ENCODE measurements at regions not wholly inside any gene's neighbourhood (a gene's known extent, or its start where the extent isn't known, plus 50 kb on each side); places are given as distances from the start of the nearest gene placed in this dataset.
"Not testable (repeated sequence)": the region's sequence is repeated elsewhere in the genome, so short reads cannot be mapped to it uniquely, and the experiment has no call there.

DNA sequence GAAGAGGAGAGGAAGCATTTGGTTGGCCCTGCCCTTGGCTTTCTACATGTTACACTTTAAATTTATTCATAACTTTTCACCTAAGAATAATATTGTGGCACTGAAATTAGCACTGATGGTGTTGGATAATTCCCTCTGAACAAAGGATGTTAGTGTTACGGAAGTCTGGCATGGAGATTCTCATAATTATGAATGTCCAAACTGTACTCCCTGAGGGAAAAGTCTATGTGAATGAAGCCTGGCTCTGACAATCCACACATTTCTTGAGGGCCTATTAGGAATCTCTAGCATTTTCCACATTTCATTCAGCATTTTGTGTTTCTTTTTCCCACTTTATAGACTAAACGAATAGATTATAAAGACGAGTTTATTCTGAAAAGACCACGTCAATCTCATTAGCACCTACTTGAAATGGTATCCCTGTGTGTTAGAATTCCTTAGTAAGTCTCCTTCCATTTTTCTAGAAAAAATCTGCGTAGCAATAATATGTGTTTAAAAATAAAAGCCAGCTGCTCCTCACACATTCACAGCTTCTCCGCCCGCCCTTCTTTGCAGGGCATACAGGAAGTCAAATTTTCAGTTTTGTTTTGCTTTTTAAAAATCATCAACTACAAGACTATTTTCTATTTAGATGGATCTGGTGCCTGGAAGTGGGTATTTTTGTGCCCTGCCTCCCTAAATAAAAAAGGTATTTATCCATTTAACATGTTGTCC, 131.8 kb upstream of the PALS2 start:
- POLR2A ChIA-PET, result no interaction called here

DNA sequence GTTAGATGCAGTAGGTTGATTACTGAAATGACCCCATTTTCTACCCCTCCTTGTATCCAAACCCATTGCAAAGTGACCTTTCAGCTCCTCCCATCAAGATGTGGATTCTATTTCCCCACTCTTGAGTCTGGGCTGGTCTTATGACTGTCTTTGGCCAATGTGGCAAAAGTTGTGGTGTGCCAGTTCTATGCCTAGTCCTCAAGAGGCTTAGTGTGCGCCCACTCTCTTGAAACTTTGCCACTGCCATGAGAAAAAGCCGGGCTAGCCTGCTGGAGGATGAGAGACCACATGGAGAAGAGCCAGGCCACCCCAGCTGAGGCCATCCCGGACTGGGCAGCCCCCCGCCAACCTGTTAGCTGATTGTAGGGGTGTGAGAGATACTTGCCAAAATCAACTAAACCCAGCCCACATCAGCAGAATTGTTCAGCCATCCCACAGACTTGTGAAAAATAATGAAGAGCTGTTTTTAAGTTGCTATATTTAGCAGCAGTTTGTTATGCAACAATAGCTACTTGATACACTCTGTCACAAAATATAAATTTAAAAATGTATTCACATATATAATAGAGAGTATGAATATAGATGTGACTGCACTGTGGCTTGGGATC, 131.0 kb upstream of the PALS2 start:
- Mint-ChIP-seq H3K9me3 (no peaks in the 10 kb centered on the region), H3K4me3 (no peak overlapping the region), H3K4me1 (ENCODE audit: low read depth) (peaks cover 5% of the 10 kb centered on the region), H3K27me3 (peaks cover 2% of the 10 kb centered on the region), H3K36me3 (no peaks in the 10 kb centered on the region), H3K27ac (no peak overlapping the region)
- intact Hi-C loops (cut with micrococcal nuclease), result no loop called here
- ChIA-PET CTCF (no interaction called here), POLR2A (no interaction called here)
- DNase-seq, result no peak

More for the DNA sequence above, 131.8 kb upstream of the PALS2 start:
- Mint-ChIP-seq H3K27ac (no peak overlapping the region), H3K4me3 (no peak overlapping the region), H3K9me3 (no peaks in the 10 kb centered on the region), H3K36me3 (no peaks in the 10 kb centered on the region), H3K27me3 (peaks cover 2% of the 10 kb centered on the region), H3K4me1 (ENCODE audit: low read depth) (peaks cover 5% of the 10 kb centered on the region)
- intact Hi-C loops (cut with micrococcal nuclease), result no loop called here
- CTCF ChIA-PET, result no interaction called here
- no peak for DNase-seq

DNA sequence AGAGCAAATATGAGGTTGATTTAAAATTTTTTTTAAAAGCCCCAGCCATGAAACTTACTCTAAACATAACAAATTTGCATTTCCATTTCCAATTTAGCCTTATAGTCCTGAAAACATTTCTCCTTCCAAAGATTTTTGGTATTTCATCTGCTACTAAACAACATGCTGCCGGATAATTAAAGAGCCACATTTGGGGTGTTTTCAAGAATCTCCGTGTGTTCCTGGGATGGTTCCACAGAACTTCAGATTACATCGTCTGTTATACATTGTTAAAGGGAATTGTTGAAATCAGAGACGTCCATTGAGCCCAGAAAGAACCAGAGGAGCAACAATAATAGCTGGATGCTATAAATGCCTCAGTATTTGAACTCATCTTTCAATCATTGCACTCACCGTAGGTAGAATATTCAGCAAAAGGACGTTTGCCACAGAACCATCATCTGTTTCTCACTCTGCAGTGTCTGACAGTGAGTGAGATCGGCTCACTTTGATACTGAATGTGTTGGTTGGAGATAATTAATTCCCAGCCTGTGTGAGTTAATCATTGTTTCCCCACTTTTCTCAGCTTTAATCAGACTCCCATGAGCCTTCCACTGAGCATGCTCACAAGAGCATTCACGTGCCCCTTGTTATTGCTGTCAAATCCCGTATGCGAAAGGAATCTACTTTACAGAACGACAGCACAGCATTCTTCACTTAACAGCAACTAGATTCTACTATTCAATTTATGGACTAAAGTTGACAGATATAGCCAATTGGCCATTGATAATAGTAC, 128.4 kb upstream of the PALS2 start:
- Mint-ChIP-seq H3K4me3 (no peak overlapping the region), H3K27me3 (peaks cover 5% of the 10 kb centered on the region), H3K9me3 (no peaks in the 10 kb centered on the region), H3K4me1 (ENCODE audit: low read depth) (peaks cover 3% of the 10 kb centered on the region), H3K27ac (no peak overlapping the region), H3K36me3 (no peaks in the 10 kb centered on the region)
- no peak for DNase-seq
- intact Hi-C loops (cut with micrococcal nuclease), result no loop called here
- CTCF ChIA-PET, result no interaction called here
- POLR2A ChIA-PET, result no interaction called here

DNA sequence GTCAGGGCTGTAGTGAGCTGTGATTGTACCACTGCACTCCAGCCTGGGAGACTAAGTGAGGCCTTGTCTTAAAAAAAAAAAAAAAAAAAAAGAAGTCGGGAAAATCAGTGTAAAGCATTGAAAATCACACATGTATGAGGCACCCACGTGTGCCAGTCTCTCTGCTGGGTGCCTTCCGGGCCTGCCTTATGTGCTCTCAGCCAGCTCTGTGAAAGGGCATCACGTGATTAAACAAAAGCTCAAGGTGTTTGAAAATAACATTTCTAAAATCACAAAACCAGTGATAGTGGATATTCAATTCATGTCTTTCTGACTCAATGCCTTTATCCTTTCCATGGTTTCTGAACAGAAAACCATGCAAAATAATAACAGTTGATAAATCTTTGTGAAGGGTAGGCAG, 125.2 kb upstream of the PALS2 start:
- intact Hi-C loops (cut with micrococcal nuclease), result no loop called here
- POLR2A ChIA-PET, result no interaction called here

DNA sequence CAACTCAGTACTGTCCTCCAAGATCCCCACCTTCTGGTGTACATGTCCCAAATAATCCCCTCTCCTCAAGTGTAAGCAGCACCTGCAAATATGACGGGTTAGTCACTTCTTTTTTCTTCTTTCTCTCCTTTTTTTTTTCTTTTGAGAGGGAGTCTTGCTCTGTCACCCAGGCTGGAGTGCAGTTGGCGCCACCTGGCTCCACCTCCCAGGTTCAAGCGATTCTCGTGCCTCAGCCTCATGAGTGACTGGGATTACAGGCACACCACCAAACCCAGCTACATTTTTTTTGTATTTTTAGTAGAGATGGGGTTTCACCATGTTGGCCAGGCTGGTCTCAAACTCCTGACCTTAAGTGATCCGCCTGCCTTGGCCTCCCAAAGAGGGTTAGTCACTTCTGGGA, 123.8 kb upstream of the PALS2 start:
- H3K36me3 Mint-ChIP-seq; H3K9me3 Mint-ChIP-seq; H3K4me1 Mint-ChIP-seq (ENCODE audit: low read depth); CTCF ChIA-PET; DNase-seq; POLR2A ChIA-PET; H3K27me3 Mint-ChIP-seq; H3K4me3 Mint-ChIP-seq; H3K27ac Mint-ChIP-seq; intact Hi-C loops (cut with micrococcal nuclease): not testable (repeated sequence)

More for the DNA sequence above, 125.2 kb upstream of the PALS2 start:
- H3K9me3 Mint-ChIP-seq, result no peaks in the 10 kb centered on the region
- DNase-seq, result no peak
- no peaks in the 10 kb centered on the region for H3K4me1 Mint-ChIP-seq (ENCODE audit: low read depth)
- no peak overlapping the region for H3K4me3 Mint-ChIP-seq
- peaks cover 5% of the 10 kb centered on the region for H3K27me3 Mint-ChIP-seq
- H3K36me3 Mint-ChIP-seq, result no peaks in the 10 kb centered on the region
- H3K27ac Mint-ChIP-seq, result no peak overlapping the region
- CTCF ChIA-PET, result no interaction called here

DNA sequence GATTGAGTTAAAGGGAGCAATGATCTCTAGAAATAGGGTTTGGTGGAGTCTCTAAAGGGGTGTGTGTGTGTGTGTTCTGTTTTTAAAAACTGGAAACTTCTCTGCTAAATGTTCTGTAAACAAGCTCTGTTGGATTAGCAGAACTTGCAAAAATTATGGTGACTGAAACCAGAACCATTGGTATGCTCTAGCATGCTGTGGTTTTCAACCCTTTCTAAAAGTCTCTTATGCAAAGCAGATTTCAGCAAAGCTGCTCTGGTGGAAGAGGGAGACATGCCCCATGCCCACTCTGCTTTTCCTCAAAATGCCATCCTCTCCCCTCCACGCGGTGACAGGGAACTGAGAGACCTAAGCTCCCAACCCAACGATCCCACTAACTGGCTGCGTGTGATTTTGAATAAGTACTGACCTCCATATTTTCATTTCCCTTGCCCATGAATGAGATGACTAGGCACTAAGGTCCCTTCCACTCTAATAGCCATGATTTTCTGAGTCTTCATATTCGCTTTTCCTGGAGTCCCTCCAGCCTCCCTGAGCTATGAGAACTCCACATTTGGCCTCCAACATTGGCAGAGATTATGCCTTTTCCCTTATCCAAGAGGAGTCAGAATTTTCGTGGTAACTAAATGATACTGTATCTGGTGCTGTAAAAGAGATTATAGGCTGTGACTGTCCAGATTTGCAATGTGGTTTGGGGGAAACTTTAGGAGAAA, 117.3 kb upstream of the PALS2 start:
- no peak overlapping the region for H3K4me3 Mint-ChIP-seq
- no peak for DNase-seq
- no peaks in the 10 kb centered on the region for H3K9me3 Mint-ChIP-seq
- intact Hi-C loops (cut with micrococcal nuclease), result no loop called here
- H3K4me1 Mint-ChIP-seq (ENCODE audit: low read depth), result no peaks in the 10 kb centered on the region
- CTCF ChIA-PET, result no interaction called here
- POLR2A ChIA-PET, result no interaction called here
- H3K36me3 Mint-ChIP-seq, result no peaks in the 10 kb centered on the region
- peaks cover 6% of the 10 kb centered on the region for H3K27me3 Mint-ChIP-seq
- no peak overlapping the region for H3K27ac Mint-ChIP-seq

DNA sequence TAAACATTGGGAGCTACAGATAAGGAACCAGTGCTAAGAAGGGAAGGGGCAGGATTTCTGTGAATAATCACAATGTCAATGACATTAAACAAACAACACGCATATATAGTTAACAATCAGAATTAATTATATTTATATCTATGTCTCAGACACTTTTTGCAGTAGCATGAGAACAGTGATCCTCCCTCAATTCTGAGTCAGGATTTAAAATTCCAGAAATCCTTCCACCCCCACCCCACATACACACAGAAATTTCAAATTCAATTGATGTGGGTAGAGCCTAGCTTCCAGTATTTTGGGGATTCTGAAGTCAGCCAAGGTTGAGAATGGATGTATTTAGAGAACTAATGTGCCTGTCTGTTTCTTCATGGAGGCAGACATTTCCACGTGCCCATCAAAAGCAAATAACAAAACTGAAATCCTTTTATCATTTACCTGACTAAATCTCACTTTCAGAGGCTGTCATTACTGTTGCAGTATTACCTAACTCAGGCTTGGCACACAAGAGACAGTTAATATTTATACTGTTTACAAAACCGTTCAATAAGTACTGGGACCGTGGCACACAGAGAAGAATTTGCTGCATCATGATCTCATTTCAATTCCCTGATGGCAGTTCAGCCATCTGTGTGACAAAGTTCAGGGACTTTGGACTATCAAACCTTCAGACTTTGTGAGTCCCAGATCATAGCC, 116.6 kb upstream of the PALS2 start:
- intact Hi-C loops (cut with micrococcal nuclease), result no loop called here
- no peak overlapping the region for H3K4me3 Mint-ChIP-seq

DNA sequence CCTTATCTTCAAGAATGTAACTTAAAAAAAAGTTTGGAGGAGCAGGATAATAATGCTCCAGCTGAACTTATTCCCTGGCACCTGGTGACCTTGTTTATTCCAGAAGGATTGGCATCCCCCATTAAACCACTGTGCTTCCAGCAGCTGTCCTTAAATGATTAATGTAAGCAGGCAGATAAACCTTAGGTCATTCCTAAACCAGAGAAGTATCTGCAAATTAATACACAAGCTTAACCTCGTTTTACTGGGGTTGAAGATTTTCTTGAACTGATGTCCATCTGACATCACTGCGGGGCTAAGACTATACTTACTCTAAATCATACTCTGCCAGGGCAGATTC, 116.1 kb upstream of the PALS2 start:
- no peak overlapping the region for H3K27ac Mint-ChIP-seq
- no peaks in the 10 kb centered on the region for H3K4me1 Mint-ChIP-seq (ENCODE audit: low read depth)
- ChIA-PET CTCF (no interaction called here), POLR2A (no interaction called here)
- intact Hi-C loops (cut with micrococcal nuclease), result no loop called here
- DNase-seq, result no peak
- H3K9me3 Mint-ChIP-seq, result no peaks in the 10 kb centered on the region
- peaks cover 6% of the 10 kb centered on the region for H3K27me3 Mint-ChIP-seq
- H3K4me3 Mint-ChIP-seq, result no peak overlapping the region
- no peaks in the 10 kb centered on the region for H3K36me3 Mint-ChIP-seq

More for the DNA sequence above, 116.6 kb upstream of the PALS2 start:
- DNase-seq, result no peak
- H3K36me3 Mint-ChIP-seq, result no peaks in the 10 kb centered on the region
- H3K27ac Mint-ChIP-seq, result no peak overlapping the region
- ChIA-PET CTCF (no interaction called here), POLR2A (no interaction called here)
- H3K27me3 Mint-ChIP-seq, result peaks cover 6% of the 10 kb centered on the region
- no peaks in the 10 kb centered on the region for H3K9me3 Mint-ChIP-seq
- H3K4me1 Mint-ChIP-seq (ENCODE audit: low read depth), result no peaks in the 10 kb centered on the region

DNA sequence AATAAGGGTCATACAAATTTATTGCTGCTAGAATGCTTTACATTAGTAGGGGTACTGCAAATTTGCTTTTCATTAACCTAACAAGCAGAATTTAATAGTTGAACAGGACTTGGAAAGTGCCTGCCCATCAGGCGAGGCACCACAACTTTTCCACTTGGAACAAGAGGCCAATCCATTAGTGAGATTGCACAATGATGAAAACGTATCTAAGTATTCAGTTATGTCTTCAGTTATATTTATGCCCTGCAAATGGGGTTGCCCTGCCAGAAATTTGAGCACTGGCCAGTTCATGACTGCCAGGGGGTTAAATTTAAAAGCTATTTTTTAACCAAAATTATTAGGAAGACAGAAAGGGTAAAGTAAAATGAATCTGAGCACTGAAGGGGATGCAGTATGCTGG, 111.1 kb upstream of the PALS2 start:
- H3K4me3 Mint-ChIP-seq, result no peak overlapping the region
- H3K4me1 Mint-ChIP-seq (ENCODE audit: low read depth), result no peaks in the 10 kb centered on the region
- H3K27ac Mint-ChIP-seq, result no peak overlapping the region
- ChIA-PET CTCF (no interaction called here), POLR2A (no interaction called here)
- no peak for DNase-seq
- intact Hi-C loops (cut with micrococcal nuclease), result no loop called here
- no peaks in the 10 kb centered on the region for H3K9me3 Mint-ChIP-seq
- no peaks in the 10 kb centered on the region for H3K36me3 Mint-ChIP-seq
- H3K27me3 Mint-ChIP-seq, result peaks cover 3% of the 10 kb centered on the region

DNA sequence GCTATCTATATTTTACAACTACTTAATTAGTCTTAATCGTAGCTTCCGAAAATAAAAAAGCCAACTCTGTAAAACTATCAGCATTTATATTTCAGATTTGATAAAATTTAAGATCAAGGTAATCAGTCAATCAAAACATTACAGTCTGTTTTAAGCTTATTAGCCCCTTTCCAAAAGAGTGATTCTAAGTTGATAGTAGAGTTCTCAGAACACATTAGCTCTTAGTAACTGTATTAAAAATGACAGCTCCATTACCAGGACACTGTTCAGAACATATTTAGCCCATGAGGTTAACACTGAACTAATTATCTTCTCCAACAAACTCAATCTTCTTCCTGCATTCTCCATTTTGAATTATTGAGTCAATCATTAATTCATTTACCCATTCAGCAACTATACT, 110.3 kb upstream of the PALS2 start:
- intact Hi-C loops (cut with micrococcal nuclease), result no loop called here
- no peak for DNase-seq
- Mint-ChIP-seq H3K27ac (no peak overlapping the region), H3K9me3 (no peaks in the 10 kb centered on the region), H3K36me3 (no peaks in the 10 kb centered on the region), H3K4me1 (ENCODE audit: low read depth) (no peaks in the 10 kb centered on the region), H3K4me3 (no peak overlapping the region), H3K27me3 (peaks cover 3% of the 10 kb centered on the region)
- CTCF ChIA-PET, result no interaction called here
- POLR2A ChIA-PET, result no interaction called here

DNA sequence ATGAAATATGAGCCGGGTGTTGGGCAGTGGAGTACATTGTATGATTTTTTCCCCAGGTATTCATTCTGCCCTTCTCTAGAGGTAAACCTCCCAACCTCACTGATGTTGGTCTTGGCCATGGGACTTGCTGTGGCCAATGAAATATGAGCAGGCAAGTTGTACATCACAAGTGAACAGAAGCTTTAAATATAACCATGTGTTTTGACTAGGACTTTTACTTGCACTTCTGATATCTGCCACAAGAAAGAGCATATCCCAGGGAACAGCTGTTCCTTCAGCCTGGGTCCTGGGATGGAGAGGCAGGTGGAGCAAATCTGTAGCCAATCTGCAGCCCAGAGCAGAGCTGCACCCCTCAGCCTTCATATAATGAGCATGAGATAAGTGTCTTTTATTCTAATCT, 109.8 kb upstream of the PALS2 start:
- Mint-ChIP-seq H3K36me3 (no peaks in the 10 kb centered on the region), H3K27ac (no peak overlapping the region), H3K9me3 (no peaks in the 10 kb centered on the region), H3K27me3 (peaks cover 3% of the 10 kb centered on the region), H3K4me3 (no peak overlapping the region), H3K4me1 (ENCODE audit: low read depth) (no peaks in the 10 kb centered on the region)
- no peak for DNase-seq
- intact Hi-C loops (cut with micrococcal nuclease), result no loop called here
- ChIA-PET POLR2A (no interaction called here), CTCF (no interaction called here)

DNA sequence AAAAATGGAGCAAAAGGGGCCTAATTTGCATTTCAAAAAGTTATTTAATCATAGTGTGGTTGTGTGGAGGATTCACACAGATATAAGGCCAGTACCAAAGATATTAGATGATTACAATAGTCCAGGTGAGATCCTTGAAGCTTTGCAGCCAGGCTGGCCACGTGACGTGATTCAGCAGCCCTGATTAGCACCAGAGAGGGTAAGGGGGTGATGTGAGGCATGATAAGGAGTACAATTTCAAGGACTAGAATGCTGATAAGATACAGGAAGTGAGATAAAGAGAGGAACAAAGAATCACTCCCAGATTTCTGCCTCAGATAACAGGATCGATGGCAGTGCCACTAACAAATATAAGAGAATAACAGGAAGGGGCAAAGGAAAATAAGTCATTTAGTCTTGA, 108.4 kb upstream of the PALS2 start:
- H3K4me3 Mint-ChIP-seq, result no peak overlapping the region
- H3K36me3 Mint-ChIP-seq, result no peaks in the 10 kb centered on the region
- ChIA-PET CTCF (no interaction called here), POLR2A (no interaction called here)
- no peaks in the 10 kb centered on the region for H3K9me3 Mint-ChIP-seq
- DNase-seq, result no peak
- intact Hi-C loops (cut with micrococcal nuclease), result no loop called here
- peaks cover under 1% of the 10 kb centered on the region for H3K27me3 Mint-ChIP-seq
- H3K4me1 Mint-ChIP-seq (ENCODE audit: low read depth), result no peaks in the 10 kb centered on the region
- no peak overlapping the region for H3K27ac Mint-ChIP-seq

All from activated CD4-positive, alpha-beta memory T cell treated with anti-CD3 and anti-CD28 coated beads for 36 hours (primary cell).